Fibroblast of the conjunctiva (primary cell): ENCODE measurements at regions not wholly inside any gene's neighbourhood (a gene's known extent, or its start where the extent isn't known, plus 50 kb on each side); places are given as distances from the start of the nearest gene placed in this dataset.
A peak's percentile ranks its signal among the peaks of the same experiment; 100 is the strongest.

Source experiments
- DNase-seq: peaks from one replicate; pipeline ENCODE4 v3.0.0-alpha.2; 2010; ENCODE audit warnings: low read depth

DNA sequence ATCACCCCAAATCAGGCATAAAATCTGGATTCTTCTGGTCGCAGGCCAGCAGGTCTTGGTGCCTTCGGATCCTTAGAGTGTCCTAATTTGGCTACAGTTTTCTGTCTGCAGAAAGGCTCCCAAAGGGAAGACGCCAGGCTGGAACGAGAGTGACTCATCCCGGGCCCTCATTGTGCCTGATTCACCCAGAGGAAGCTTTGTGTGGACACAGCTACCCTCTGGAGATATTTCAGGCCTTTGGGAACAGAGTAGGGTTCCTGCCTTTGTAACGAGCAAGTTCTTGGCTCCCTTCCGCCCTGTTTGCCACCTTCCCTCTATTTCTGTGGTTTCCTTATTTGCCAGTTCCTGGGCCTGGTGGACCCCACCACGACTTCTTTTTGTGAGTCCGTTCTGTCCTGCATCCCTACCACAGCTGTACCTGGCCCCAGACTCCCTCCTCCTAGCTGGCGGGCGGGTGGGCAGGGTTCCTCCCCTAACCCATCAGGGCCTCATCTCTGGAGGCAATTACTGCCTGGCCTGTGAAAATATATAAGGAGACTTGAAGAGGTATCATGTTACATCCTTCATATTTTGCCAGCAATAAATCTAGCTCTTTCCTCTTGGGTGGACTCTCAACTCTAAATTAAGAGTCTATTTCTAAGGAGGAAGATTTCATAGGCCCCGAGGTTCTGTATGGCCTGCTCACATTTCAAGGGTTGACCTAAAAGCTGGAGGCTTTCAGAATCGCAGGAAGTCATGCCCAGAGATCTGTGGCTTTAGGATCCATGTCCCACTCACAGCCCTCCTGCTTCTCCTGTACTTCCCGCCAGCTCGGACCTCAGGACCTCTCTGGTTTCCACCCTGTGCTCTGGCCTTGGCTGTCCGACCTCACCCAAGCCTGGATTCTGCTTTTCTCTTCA, 219.2 kb upstream of the ZNF32 start:
- DNase-seq, result peak; percentile 49

DNA sequence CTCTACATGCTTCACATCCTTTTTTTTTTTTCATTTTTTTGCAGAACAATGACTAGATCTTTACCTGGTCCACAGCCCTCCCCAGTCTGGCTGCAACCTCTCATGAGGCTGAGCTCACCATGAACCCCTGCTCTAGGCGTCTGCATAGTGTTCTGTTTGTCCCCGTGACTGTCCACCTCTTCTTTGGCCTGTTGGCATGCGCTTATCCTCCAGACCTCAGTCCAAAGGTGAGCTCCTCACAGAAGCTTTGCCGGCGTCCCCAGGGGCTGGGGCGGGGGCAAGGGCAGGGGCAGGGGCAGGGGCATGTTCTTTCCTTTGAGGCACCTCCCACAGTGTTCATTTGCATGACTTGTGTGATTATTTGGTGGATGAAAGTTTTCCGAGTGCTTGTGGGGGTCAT, 218.4 kb upstream of the ZNF32 start:
- DNase-seq, result no peak

GRCh38 chr10:43866712-43867111, 218.0 kb upstream of the ZNF32 start:
- no peak for DNase-seq

GRCh38 chr10:43865265-43866135, 216.8 kb upstream of the ZNF32 start:
- no peak for DNase-seq

- DNase-seq, result no peak
Measured at GRCh38 chr10:43864656-43865055, 216.0 kb upstream of the ZNF32 start.

GRCh38 chr10:43863859-43864591, 215.3 kb upstream of the ZNF32 start:
- DNase-seq, result peak; percentile 51

GRCh38 chr10:43863270-43863669, 214.6 kb upstream of the ZNF32 start:
- DNase-seq, result no peak

DNA sequence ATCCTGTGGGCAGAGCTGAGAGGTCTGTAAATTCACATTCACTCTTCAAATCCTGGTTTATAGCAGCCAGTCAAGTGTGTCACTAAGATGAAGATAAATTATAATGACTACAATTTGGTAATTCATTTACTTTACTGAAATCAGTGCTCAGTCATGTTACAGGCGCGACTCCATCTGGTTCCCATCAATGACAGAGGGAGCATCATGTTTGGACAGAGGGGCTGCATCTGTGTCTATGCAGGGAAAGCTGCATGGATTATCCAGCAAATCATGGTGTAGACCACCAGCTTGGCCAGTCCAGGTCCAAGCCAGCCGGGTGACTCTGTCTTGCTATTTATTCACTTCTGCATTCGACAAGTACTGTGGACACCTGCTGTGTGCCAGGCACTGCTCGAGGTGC, 214.1 kb upstream of the ZNF32 start:
- no peak for DNase-seq

GRCh38 chr10:43861966-43862751, 213.5 kb upstream of the ZNF32 start:
- DNase-seq, result peak; percentile 93

DNA sequence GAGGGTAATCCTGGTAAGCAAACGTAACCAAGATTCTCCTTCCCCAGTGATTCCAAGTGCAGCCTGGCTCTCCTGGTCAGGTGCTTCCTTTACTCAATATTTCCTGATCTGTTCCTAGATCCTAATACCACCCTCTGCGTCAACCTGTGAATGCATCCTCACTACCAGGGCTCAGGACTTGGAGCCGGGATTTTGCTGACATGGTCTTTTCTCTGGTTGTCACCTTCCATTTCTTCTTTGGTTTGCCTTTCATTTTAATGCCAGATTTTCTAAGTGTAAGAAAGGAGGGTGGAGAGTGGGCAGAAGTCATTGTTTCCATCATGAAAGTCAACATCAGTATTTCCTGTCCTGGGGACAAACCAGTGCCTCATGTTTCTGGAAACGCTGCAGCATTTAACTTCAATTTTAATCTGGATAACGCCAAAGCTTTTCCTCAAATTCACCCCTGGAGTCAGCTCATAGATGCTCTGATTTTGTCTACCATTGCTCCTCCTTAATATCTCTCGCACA, 210.4 kb upstream of the ZNF32 start:
- DNase-seq, result no peak

GRCh38 chr10:43857931-43858315, 209.2 kb upstream of the ZNF32 start:
- no peak for DNase-seq

DNA sequence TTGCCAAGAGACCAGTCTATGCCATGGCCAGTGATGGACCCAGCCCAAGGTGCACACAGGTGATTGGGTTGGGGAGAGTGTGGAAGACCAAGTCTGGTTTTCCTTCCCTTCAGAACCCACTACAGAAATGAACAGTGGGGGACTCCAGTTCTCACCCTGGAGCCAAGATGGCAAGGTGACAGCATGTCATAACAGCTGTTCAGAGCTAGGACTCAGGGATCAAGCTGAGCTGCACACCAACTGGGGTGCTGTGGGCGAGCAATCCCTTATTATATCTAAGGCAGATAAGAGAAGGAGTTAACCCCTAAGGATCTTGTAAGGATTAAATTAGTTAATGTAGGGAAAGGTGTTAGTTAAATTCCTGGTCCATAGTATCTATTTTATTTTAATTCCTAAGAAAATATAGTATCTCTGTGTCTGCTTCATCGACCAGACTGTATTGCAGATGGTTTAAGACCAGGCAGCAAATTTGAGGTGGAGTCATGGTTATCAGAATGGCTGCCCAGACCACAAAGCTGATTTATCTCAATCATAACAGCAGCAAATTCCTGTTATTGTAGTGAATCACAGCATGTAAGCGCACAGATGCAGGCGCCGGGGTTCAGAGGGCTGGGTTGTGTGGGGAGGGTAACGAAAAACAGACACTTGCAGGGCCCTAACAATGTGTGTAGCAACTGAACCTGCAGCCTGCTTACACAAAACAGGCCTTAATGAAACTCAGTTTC, 208.7 kb upstream of the ZNF32 start:
- peak; percentile 62 for DNase-seq

GRCh38 chr10:43856299-43856698, 207.6 kb upstream of the ZNF32 start:
- DNase-seq, result no peak

GRCh38 chr10:43855667-43856210, 207.1 kb upstream of the ZNF32 start:
- DNase-seq, result no peak

DNA sequence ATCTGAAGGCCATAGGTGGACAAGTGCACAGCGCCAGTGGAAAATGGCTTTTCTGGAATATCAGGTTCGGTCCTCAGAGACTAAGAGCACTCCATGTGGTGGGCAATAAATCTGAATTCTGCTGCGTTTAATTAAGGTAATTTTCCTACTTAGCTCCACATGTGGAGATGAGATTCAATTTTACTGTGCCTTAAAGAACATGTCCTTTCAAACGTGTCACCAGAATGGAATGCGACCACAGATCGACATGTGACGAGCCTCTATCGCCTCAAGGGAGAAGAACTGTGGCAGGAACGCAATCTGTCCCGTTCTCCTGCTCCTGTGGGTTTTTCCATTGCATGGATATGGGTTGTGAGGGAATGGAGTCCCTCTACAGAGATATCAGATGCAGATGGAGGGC, 205.3 kb upstream of the ZNF32 start:
- DNase-seq, result no peak

GRCh38 chr10:43853369-43853768, 204.7 kb upstream of the ZNF32 start:
- DNase-seq, result no peak

- no peak for DNase-seq
Measured at GRCh38 chr10:43852644-43853214, 204.0 kb upstream of the ZNF32 start.

- DNase-seq, result no peak
Measured at GRCh38 chr10:43852149-43852548, 203.5 kb upstream of the ZNF32 start.

GRCh38 chr10:43851030-43851429, 202.3 kb upstream of the ZNF32 start:
- DNase-seq, result no peak

DNA sequence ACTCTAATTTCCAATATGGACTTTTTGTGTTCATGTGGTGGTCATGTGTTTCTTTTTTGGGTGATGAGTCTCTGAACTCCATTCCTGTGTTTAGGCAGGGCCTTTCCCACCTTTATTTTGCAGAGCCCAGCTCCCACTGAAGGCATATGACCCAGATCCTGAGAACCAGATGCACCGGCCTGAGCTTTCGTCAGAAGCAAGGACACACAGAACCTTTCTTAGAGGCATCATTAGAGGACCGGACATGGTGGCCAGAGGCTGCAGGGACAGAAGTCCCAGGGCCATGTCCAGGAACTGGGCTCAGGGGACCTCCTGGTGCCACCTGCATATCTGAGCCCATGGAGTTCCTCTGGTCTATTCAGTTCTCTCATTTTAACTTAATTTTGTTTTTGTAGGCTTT, 200.9 kb upstream of the ZNF32 start:
- no peak for DNase-seq
